MM.1S (cell line): ENCODE measurements at regions not wholly inside any gene's neighbourhood (a gene's known extent, or its start where the extent isn't known, plus 50 kb on each side); places are given as distances from the start of the nearest gene placed in this dataset.

Source experiments
- EZH2 ChIP-seq: fragments of 300-600 bp; sonication (generic); optimal IDR thresholded peaks from 2 replicates; pipeline ENCODE3; 2017; ENCODE audit warnings: low read depth, mild to moderate bottlenecking, antibody characterized with exemption, low read length, mixed read lengths
- EZH2phosphoT487 ChIP-seq: fragments of 300-600 bp; sonication (generic); IDR thresholded peaks from 2 replicates; pipeline ENCODE4 v1.6.1; 2018; ENCODE audit warnings: antibody characterized with exemption, low read length
- TF ChIP-seq, protein P1 (sequence below): fragments of 300-600 bp; sonication (generic); IDR thresholded peaks from 2 replicates; pipeline ENCODE4 v1.5.1; 2016; ENCODE audit warnings: antibody characterized with exemption, low read length, mixed read lengths

DNA sequence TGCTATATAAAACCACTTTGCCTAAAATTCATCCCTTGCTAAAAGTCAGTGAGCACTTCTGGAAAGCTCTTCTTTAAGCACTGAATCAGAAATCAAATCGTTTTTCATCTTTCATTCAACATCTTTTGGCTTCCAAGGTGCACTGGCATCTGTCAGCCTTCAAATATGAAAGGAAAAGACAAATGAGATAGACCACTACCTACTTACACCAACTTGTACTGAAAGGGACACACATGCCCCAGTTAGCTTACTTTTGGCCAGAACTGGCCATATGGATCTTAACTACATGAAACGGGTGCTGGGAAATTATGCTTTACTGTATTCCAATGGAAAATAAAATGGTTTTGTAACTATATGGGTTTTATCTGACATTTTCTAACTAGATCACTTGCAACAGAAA is 332.0 kb upstream of the ARPP21 start:
- TF ChIP-seq, protein P1, sequence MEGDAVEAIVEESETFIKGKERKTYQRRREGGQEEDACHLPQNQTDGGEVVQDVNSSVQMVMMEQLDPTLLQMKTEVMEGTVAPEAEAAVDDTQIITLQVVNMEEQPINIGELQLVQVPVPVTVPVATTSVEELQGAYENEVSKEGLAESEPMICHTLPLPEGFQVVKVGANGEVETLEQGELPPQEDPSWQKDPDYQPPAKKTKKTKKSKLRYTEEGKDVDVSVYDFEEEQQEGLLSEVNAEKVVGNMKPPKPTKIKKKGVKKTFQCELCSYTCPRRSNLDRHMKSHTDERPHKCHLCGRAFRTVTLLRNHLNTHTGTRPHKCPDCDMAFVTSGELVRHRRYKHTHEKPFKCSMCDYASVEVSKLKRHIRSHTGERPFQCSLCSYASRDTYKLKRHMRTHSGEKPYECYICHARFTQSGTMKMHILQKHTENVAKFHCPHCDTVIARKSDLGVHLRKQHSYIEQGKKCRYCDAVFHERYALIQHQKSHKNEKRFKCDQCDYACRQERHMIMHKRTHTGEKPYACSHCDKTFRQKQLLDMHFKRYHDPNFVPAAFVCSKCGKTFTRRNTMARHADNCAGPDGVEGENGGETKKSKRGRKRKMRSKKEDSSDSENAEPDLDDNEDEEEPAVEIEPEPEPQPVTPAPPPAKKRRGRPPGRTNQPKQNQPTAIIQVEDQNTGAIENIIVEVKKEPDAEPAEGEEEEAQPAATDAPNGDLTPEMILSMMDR, result no peak
- TF ChIP-seq EZH2phosphoT487, result no peak
- no peak for TF ChIP-seq EZH2
